A673 (cell line): ENCODE measurements at regions not wholly inside any gene's neighbourhood (a gene's known extent, or its start where the extent isn't known, plus 50 kb on each side); places are given as distances from the start of the nearest gene placed in this dataset.

ENCODE experiments used
- BruUV-seq: library from RNA; stranded (reverse); fragments of 400-500 nt; replicated peaks from 2 replicates; lab custom pipeline; 2021; lab: Mats Ljungman, UMichigan
- CTCF ChIA-PET: fragments of 300-600 bp; sonication (Branson Sonifier 250); formaldehyde crosslinking; loops from one replicate; lab custom pipeline; 2022; ENCODE audit warnings: antibody characterized with exemption; lab: Charles Lee
- POLR2A ChIA-PET: fragments of 300-600 bp; sonication (Branson Sonifier 250); formaldehyde crosslinking; loops from one replicate; lab custom pipeline; 2022; ENCODE audit warnings: antibody characterized with exemption; ENCODE audit not compliant: low non-redundant PET; lab: Charles Lee
- DNase-seq: peaks from one replicate; pipeline ENCODE4 v3.0.0-alpha.2; 2015; ENCODE audit warnings: low spot score
- H3K27ac ChIP-seq: fragments of 200-600 bp; sonication (generic); 2 replicates; pipeline ENCODE4 v1.5.1; 2016; ENCODE audit warnings: mixed run types, low read depth, mild to moderate bottlenecking, mixed read lengths, antibody characterized with exemption, low read length; ENCODE audit not compliant: poor library complexity, severe bottlenecking
- H3K27me3 ChIP-seq: fragments of 200-600 bp; sonication (generic); replicated peaks from 2 replicates; pipeline ENCODE4 v1.6.1; 2017; ENCODE audit warnings: mixed run types, low read depth, mild to moderate bottlenecking, mixed read lengths, antibody characterized with exemption, low read length; ENCODE audit not compliant: insufficient read depth, poor library complexity
- H3K36me3 ChIP-seq: fragments of 200-600 bp; sonication (generic); 2 replicates; pipeline ENCODE4 v1.6.1; 2016; ENCODE audit warnings: mixed run types, mild to moderate bottlenecking, mixed read lengths, antibody characterized with exemption, low read length; ENCODE audit not compliant: insufficient read depth, poor library complexity, severe bottlenecking
- H3K4me1 ChIP-seq: fragments of 200-600 bp; sonication (generic); 2 replicates; pipeline ENCODE4 v1.6.1; 2017; ENCODE audit warnings: mixed run types, mild to moderate bottlenecking, mixed read lengths, antibody characterized with exemption, low read length; ENCODE audit not compliant: insufficient read depth, poor library complexity, severe bottlenecking
- H3K4me3 ChIP-seq: fragments of 200-600 bp; sonication (generic); 2 replicates; pipeline ENCODE4 v1.5.1; 2016; ENCODE audit warnings: low read depth, mixed run types, mild to moderate bottlenecking, mixed read lengths, low read length; ENCODE audit not compliant: poor library complexity, severe bottlenecking
- H3K9me3 ChIP-seq: fragments of 200-600 bp; sonication (generic); 2 replicates; pipeline ENCODE4 v1.6.1; 2016; ENCODE audit warnings: mixed run types, low read depth, mild to moderate bottlenecking, mixed read lengths, antibody characterized with exemption, low read length; ENCODE audit not compliant: poor library complexity, severe bottlenecking
- EZH2 ChIP-seq: fragments of 200-600 bp; sonication (generic); IDR thresholded peaks from 2 replicates; pipeline ENCODE4 v1.6.1; 2017; ENCODE audit warnings: borderline replicate concordance, low read depth, mild to moderate bottlenecking, mixed read lengths, antibody characterized with exemption, low read length; ENCODE audit not compliant: poor library complexity, severe bottlenecking
- intact Hi-C: fragments of 100-400 bp; cut with micrococcal nuclease; formaldehyde crosslinking; loops from one replicate; pipeline ENCODE4 v1.10.0; 2022; ENCODE audit not compliant: unreplicated experiment
- TF ChIP-seq, protein P1 (sequence below): fragments of 300-800, 200-600 bp; sonication (generic); conservative IDR thresholded peaks from 2 replicates; pipeline ENCODE4 v1.5.1; 2017; ENCODE audit warnings: low read depth, mild to moderate bottlenecking, antibody characterized with exemption, low read length, moderate library complexity, mixed read lengths

DNA sequence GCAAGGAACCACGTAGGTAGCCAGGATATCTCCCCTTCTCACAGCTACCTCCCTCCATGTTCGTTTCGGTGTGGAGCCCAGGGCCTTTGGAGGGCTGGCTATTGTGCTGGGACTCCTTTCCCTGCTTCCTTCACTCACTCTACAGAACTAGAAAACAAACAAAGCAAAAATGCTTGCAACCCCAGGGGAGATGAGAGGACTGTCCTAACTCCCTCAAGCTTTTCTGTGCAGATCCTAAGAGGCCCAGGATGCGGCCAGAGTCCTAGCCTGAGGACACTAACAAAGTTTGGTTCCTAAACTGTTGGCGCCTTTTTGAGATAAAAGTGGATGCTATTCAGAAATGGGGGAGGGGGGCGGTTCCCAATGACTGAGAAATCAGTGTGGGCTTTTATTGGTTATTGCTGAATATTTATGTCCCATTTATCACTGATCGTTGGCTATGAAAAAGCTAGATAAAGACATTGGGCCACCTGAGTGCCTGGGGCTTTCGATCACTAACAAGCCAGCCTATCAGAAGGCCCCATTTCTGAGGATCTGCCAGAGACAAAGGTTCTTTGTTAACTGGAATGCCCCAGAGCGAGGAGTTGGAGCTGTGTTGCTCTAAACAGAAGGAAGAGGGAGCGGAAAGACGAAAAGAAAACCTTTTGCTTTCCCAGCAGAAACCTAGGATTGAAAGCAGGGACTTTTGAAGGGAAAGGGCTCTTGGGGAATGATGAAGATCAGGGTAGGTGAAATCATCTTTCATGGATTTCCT is 95.2 kb upstream of the EGR2 start:
- Histone ChIP-seq H3K27me3 (no peaks in the 10 kb centered on the region), H3K9me3 (no peaks in the 10 kb centered on the region), H3K27ac (no peak overlapping the region), H3K4me1 (no peaks in the 10 kb centered on the region), H3K4me3 (no peak overlapping the region), H3K36me3 (no peaks in the 10 kb centered on the region)
- TF ChIP-seq, protein P1, sequence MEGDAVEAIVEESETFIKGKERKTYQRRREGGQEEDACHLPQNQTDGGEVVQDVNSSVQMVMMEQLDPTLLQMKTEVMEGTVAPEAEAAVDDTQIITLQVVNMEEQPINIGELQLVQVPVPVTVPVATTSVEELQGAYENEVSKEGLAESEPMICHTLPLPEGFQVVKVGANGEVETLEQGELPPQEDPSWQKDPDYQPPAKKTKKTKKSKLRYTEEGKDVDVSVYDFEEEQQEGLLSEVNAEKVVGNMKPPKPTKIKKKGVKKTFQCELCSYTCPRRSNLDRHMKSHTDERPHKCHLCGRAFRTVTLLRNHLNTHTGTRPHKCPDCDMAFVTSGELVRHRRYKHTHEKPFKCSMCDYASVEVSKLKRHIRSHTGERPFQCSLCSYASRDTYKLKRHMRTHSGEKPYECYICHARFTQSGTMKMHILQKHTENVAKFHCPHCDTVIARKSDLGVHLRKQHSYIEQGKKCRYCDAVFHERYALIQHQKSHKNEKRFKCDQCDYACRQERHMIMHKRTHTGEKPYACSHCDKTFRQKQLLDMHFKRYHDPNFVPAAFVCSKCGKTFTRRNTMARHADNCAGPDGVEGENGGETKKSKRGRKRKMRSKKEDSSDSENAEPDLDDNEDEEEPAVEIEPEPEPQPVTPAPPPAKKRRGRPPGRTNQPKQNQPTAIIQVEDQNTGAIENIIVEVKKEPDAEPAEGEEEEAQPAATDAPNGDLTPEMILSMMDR, result no peak
- TF ChIP-seq EZH2, result no peak
- intact Hi-C loops, result no loop called here
- BruUV-seq, result no TSS peak
- ChIA-PET CTCF (no interaction called here), POLR2A (no interaction called here)
- DNase-seq, result no peak

DNA sequence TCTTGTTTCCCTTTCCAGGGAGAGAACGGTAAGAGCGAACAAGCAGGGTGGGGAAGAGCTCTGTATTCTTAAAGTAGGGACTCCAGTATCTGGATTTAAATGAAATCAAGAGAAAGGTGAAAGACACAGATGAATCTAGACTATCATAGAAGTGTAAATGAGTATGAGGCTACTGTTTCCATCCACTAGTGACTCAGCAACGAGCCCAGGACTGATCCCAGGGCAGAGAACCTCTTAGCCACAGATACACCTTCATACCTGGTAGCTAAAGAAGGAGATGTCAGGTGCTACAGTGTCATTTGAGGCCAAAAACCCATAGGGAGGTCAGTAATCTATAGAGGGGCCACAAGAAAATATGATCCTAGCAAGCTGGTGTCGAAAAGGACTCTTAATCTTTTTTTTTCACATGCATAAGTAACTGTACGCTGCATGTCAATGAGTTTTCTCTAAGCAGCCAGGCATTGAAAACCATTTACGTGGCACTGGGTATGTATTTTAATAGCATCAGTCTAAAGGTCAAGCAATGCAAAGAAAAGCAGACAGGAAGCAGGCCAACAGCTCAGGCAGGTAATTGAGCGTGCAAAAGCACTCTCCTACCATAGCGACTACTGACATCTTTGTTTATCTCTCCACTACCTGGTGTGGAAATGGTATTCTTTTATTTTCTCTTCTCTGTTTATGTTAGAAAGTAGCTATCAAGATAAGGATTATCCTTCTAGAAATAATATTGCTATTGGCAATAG is 91.5 kb upstream of the EGR2 start:
- Histone ChIP-seq H3K9me3 (no peaks in the 10 kb centered on the region), H3K27me3 (no peaks in the 10 kb centered on the region), H3K4me1 (no peaks in the 10 kb centered on the region), H3K27ac (no peak overlapping the region), H3K36me3 (no peaks in the 10 kb centered on the region), H3K4me3 (no peak overlapping the region)
- no peak for DNase-seq
- ChIA-PET POLR2A (no interaction called here), CTCF (no interaction called here)
- intact Hi-C loops, result no loop called here
- TF ChIP-seq EZH2, result no peak
- TF ChIP-seq, protein P1, result no peak
- BruUV-seq, result no TSS peak

GRCh38 chr10:62904281-62904875 is 88.2 kb upstream of the EGR2 start:
- no peak overlapping the region for H3K27ac ChIP-seq
- TF ChIP-seq, protein P1, result no peak
- TF ChIP-seq EZH2, result no peak
- BruUV-seq, result no TSS peak
- H3K4me3 ChIP-seq, result no peak overlapping the region
- no peaks in the 10 kb centered on the region for H3K27me3 ChIP-seq
- intact Hi-C loops, result no loop called here
- H3K4me1 ChIP-seq, result no peaks in the 10 kb centered on the region
- CTCF ChIA-PET, result no interaction called here
- no peak for DNase-seq
- no peaks in the 10 kb centered on the region for H3K36me3 ChIP-seq
- no peaks in the 10 kb centered on the region for H3K9me3 ChIP-seq
- POLR2A ChIA-PET, result no interaction called here
